Tibial nerve (tissue), 4 donors: ENCODE measurements at regions not wholly inside any gene's neighbourhood (a gene's known extent, or its start where the extent isn't known, plus 50 kb on each side); places are given as distances from the start of the nearest gene placed in this dataset.

Experiments used
- DNase-seq, 2 donors: peaks; one replicate each; pipeline ENCODE4 v3.0.0-alpha.2; 2019; ENCODE audit warnings: low spot score in 2 of 2
- H3K27ac ChIP-seq, 4 donors: fragments of 200-600 bp; sonication (generic) in 3 of 4; one replicate each; pipeline ENCODE4 v1.5.1; 2017 to 2019; ENCODE audit warnings: mild to moderate bottlenecking in 1 of 4
- H3K27me3 ChIP-seq, 2 donors: fragments of 200-600 bp; sonication (generic) in 1 of 2; one replicate each; pipeline versions ENCODE4 v1.5.1 to v1.6.0; 2017 to 2019
- H3K36me3 ChIP-seq, 3 donors: fragments of 200-600 bp; sonication (generic); one replicate each; pipeline ENCODE4 v1.5.1; 2018 to 2019
- H3K4me1 ChIP-seq, 4 donors: fragments of 200-600 bp; sonication (generic) in 3 of 4; one replicate each; pipeline ENCODE4 v1.5.1; 2017 to 2019
- H3K4me3 ChIP-seq, 4 donors: fragments of 200-600 bp; sonication (generic) in 3 of 4; one replicate each; pipeline ENCODE4 v1.5.1; 2017 to 2019; ENCODE audit warnings: mild to moderate bottlenecking in 1 of 4, moderate library complexity in 1 of 4
- H3K9me3 ChIP-seq, 4 donors: fragments of 200-600 bp; sonication (generic) in 3 of 4; one replicate each; pipeline ENCODE4 v1.5.1; 2017 to 2019
- EP300 ChIP-seq, 2 donors: sonication (generic); formaldehyde crosslinking; IDR thresholded peaks; one replicate each; pipeline ENCODE4 v1.6.1; 2017; ENCODE audit warnings: antibody characterized with exemption in 2 of 2, mild to moderate bottlenecking in 1 of 2
- POLR2A ChIP-seq, 2 donors: fragments of 450-650 bp; IDR thresholded peaks; one replicate each; pipeline ENCODE4 v1.6.1; 2017; ENCODE audit warnings: antibody characterized with exemption in 2 of 2, mild to moderate bottlenecking in 2 of 2, moderate library complexity in 2 of 2
- WGBS, 2 donors: methylation state at CpG; one replicate each; pipeline ENCODE4 v1.1.5; 2018; 5-methylcytosine and 5-hydroxymethylcytosine counted together
- TF ChIP-seq, protein P1 (sequence below), 5 experiments: fragments of 200-600 bp in 3 of 5; fragments of 450-650 bp in 2 of 5; sonication (generic) in 3 of 5; IDR thresholded peaks; one replicate each; pipeline ENCODE4 v1.5.1; 2016 to 2019; ENCODE audit warnings: antibody characterized with exemption in 5 of 5, mild to moderate bottlenecking in 3 of 5, moderate library complexity in 2 of 5

DNA sequence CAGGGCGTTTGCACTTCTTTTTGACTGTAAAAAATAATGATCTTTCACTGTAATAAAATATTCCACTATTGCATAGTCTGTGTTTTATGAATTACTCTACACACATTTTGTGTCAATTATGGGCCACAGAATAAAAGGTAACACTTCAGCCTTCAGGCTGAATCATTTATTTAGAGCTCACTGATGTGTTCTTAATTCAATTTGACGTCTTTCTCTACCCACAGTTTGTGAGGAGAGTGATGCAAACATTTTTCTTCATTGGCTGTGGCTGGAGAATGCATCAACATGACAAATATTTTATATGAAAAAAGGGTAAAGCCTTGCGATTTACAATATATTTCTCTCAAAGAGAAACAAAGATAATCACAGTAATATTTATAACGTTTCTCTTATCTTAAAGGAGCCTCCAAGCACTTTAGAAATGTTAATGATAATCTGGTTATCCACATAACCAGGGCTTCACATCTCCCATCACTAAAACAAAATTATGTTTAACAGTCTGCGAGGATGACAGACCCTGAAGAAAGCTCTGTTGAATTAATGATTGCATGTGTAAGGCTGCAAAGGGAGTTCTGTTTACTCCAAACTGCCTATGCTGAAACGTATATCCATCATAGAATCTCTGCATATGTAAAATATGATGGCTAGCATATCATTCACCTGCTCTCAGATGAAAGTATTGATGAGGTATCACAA is 951.3 kb downstream of the ZPLD1 start:
- Histone ChIP-seq H3K36me3 (no peaks in the 10 kb centered on the region), H3K4me3 (no peak overlapping the region), H3K27ac (no peak overlapping the region), H3K27me3 (no peaks in the 10 kb centered on the region), H3K4me1 (no peaks in the 10 kb centered on the region), H3K9me3 (no peaks in the 10 kb centered on the region)
- DNase-seq: no peak
- TF ChIP-seq POLR2A (IDR thresholded peaks at IDR 0.05): no peak
- no peak for TF ChIP-seq EP300 (IDR thresholded peaks at IDR 0.05)
- TF ChIP-seq, protein P1, sequence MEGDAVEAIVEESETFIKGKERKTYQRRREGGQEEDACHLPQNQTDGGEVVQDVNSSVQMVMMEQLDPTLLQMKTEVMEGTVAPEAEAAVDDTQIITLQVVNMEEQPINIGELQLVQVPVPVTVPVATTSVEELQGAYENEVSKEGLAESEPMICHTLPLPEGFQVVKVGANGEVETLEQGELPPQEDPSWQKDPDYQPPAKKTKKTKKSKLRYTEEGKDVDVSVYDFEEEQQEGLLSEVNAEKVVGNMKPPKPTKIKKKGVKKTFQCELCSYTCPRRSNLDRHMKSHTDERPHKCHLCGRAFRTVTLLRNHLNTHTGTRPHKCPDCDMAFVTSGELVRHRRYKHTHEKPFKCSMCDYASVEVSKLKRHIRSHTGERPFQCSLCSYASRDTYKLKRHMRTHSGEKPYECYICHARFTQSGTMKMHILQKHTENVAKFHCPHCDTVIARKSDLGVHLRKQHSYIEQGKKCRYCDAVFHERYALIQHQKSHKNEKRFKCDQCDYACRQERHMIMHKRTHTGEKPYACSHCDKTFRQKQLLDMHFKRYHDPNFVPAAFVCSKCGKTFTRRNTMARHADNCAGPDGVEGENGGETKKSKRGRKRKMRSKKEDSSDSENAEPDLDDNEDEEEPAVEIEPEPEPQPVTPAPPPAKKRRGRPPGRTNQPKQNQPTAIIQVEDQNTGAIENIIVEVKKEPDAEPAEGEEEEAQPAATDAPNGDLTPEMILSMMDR (IDR thresholded peaks at IDR 0.05): no peak
- 56 to 58% methylated on average over 6 of the region's 6 CpGs for WGBS, 2 donors

DNA sequence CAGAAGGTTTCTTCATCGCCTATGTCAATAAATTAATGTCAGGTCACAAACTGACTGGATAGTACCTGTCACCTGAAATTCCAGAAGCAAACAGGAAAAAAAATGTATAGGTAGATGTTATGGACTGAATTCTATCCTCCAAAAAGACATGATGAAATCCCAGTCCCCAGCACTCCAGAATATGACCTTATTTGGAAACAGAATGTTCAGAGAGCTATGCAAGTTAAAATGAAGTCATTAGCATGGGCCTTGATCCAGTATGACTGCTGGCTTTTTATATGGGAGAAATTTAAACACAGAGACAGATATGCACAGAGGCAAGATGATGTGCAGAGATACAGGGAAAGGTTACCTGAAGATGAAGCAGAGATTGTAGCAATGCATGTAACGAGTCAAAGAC is 953.4 kb downstream of the ZPLD1 start:
- H3K4me3 ChIP-seq: no peak overlapping the region
- TF ChIP-seq, protein P1 (IDR thresholded peaks at IDR 0.05): no peak
- TF ChIP-seq POLR2A (IDR thresholded peaks at IDR 0.05): no peak
- no peak for TF ChIP-seq EP300 (IDR thresholded peaks at IDR 0.05)
- no peak overlapping the region for H3K27ac ChIP-seq
- 54 to 55% methylated on average over 2 of the region's 2 CpGs for WGBS, 2 donors
- H3K4me1 ChIP-seq: no peaks in the 10 kb centered on the region
- no peaks in the 10 kb centered on the region for H3K27me3 ChIP-seq
- H3K9me3 ChIP-seq: no peaks in the 10 kb centered on the region
- no peaks in the 10 kb centered on the region for H3K36me3 ChIP-seq
- no peak for DNase-seq

DNA sequence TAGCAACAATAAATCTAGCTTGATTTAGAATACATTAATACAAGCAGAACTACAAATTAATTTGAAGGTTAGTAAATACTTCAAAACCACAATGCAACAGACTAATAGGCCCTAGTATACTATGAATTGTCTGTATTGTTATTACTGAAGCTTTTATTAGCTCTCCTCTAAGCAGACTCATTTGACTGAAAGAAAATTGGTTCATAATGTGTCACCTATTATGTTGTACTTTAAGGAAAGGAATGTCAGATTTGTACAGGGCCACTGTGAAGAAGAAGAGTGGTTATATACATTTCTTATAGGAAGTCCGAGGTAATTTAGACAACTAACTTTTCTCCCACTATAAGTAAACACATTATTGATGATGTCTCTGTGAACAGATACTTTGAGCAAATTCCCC is 954.5 kb downstream of the ZPLD1 start:
- no peaks in the 10 kb centered on the region for H3K4me1 ChIP-seq
- 54 to 61% methylated on average over 1 of the region's 1 CpG for WGBS, 2 donors
- no peak for TF ChIP-seq POLR2A (IDR thresholded peaks at IDR 0.05)

DNA sequence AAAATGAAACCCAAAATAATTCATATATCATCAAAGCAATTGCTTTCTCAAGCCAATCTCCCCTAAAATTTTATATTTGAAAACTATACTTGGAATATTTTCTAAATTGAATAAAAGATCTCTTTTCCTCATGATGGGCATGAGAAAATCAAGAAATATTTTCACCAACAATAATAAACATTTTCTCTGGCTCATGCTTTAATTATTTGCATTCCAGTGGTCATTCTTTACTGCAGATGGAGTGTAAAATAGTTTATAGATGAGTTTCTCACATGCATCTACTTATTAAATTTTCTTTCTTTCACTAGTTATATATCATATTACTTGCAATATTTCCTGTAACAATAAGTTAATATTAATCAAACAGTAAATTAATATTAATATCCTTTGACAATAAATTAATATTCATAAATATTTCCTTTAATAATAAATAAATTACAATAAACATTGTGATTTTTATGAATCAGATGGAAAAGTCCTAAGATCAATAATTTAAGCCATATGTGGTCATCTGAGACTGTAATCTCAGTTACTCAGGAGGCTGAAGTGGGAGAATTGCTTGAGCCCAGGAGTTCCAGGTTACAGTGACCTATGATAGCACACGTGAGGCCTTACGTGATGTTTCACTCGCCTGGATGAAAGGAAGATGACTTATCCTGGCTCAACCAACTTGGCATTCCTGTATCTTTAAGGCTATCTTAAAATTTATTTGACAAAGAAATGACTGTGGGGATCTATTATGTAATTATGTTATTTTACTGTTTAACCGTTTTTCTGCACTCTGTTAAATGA is 958.8 kb downstream of the ZPLD1 start:
- H3K27me3 ChIP-seq: no peaks in the 10 kb centered on the region
- WGBS, 2 donors: 41 to 53% methylated on average over 4 of the region's 4 CpGs
- H3K4me3 ChIP-seq: no peak overlapping the region
- TF ChIP-seq POLR2A (IDR thresholded peaks at IDR 0.05) (no peak), EP300 (IDR thresholded peaks at IDR 0.05) (no peak)
- TF ChIP-seq, protein P1 (IDR thresholded peaks at IDR 0.05): no peak
- no peaks in the 10 kb centered on the region for H3K36me3 ChIP-seq
- no peak overlapping the region for H3K27ac ChIP-seq
- H3K4me1 ChIP-seq: no peaks in the 10 kb centered on the region
- no peaks in the 10 kb centered on the region for H3K9me3 ChIP-seq
- no peak for DNase-seq

More for the DNA sequence above, 954.5 kb downstream of the ZPLD1 start:
- no peaks in the 10 kb centered on the region for H3K27me3 ChIP-seq
- H3K9me3 ChIP-seq: no peaks in the 10 kb centered on the region
- no peak overlapping the region for H3K27ac ChIP-seq
- no peaks in the 10 kb centered on the region for H3K36me3 ChIP-seq
- no peak for DNase-seq
- H3K4me3 ChIP-seq: no peak overlapping the region

DNA sequence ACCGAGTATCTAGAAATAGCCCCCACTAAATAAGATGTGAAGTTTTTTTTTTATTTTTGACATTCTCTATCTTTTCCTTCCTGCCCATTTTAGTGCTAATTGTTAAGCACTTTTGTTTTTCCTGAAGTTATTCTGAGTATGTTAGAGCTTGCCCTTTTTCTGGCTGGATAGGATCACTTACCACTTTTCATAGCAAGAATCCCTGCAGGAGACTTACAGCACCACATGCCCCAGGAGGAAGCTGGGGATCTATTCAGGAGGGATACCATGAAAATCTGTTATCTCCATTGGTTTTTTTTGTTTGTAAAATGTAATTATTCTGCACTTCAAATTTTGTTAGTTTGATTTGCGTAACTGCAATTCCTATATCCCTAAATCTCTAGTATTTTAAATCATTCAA is 968.4 kb downstream of the ZPLD1 start:
- WGBS, 2 donors: 70 to 72% methylated on average over 2 of the region's 2 CpGs
- Histone ChIP-seq H3K36me3 (peaks cover 0 to 2% (median 0%) of the 10 kb centered on the region in 3 donors), H3K9me3 (peaks cover 0 to 2% (median 0%) of the 10 kb centered on the region in 4 donors), H3K4me3 (no peak overlapping the region), H3K27me3 (no peaks in the 10 kb centered on the region), H3K4me1 (no peaks in the 10 kb centered on the region), H3K27ac (no peak overlapping the region)
- DNase-seq: no peak
- TF ChIP-seq, protein P1 (IDR thresholded peaks at IDR 0.05): no peak
